Activated T-helper 2 cell treated with anti-CD3 and anti-CD28 coated beads, Interferon-gamma antibody, Interleukin-2, Interleukin-4, amounts not matched to agents 10 μg/mL and 5 μg/mL and 100 μg/mL, durations not matched to agents 14 hours and 24 hours and 36 hours (primary cell): ENCODE measurements at regions not wholly inside any gene's neighbourhood (a gene's known extent, or its start where the extent isn't known, plus 50 kb on each side); places are given as distances from the start of the nearest gene placed in this dataset.

Source experiments
- DNase-seq: peaks from one replicate; pipeline ENCODE4 v3.0.0; 2021; ENCODE audit warnings: low spot score
- H3K27ac Mint-ChIP-seq: one replicate; pipeline ENCODE4 v1.8.0; 2021; ENCODE audit warnings: mixed read lengths
- H3K27me3 Mint-ChIP-seq: one replicate; pipeline ENCODE4 v1.8.0; 2021; ENCODE audit warnings: low read depth, mixed read lengths
- H3K36me3 Mint-ChIP-seq: one replicate; pipeline ENCODE4 v1.8.0; 2021; ENCODE audit warnings: low read depth, mixed read lengths
- H3K4me1 Mint-ChIP-seq: one replicate; pipeline ENCODE4 v1.8.0; 2021; ENCODE audit warnings: low read depth, mixed read lengths
- H3K4me3 Mint-ChIP-seq: one replicate; pipeline ENCODE4 v1.8.0; 2021; ENCODE audit warnings: low read depth, mild to moderate bottlenecking, moderate library complexity, mixed read lengths
- H3K9me3 Mint-ChIP-seq: one replicate; pipeline ENCODE4 v1.8.0; 2021; ENCODE audit warnings: mixed read lengths
- intact Hi-C: fragments of 100-400 bp; cut with micrococcal nuclease; formaldehyde crosslinking; loops from one replicate; pipeline ENCODE4 v1.15.1; 2023

DNA sequence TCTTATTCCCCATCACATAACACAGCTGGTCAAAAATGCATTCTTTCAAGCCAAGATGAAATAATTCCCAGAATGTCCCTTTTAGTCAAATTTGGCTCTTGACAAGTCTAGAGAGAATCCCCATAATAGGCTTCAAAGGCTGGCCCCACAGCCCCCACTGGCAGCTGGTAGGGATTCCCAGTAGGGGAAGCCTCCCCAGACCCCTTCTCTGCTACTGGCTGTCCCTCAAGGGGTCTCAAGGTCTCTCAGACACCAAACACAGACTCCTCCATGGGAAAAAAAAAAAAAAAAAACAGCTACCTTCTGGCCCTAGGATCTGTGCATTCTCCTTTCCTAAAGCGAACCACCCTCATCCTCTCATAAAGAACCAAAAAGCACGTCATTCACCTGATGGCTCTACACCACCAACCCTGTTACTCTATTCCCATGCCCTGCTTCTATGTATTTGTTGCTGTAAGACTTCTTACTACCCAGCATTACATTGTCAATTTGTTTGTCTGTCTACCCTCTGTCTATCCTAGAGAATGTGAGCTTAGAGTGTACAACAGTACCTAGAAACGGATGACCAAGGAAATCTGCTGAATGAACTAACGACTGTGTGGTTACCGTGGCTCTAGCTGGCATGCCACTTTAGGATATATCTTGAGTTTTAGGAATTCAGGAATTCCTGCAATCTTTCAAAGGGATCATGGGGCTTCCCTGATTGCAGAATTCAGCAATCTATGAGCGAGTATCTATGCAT lies 164.1 kb upstream of the NSMCE3 start:
- no peaks in the 10 kb centered on the region for H3K4me1 Mint-ChIP-seq
- H3K36me3 Mint-ChIP-seq, result no peaks in the 10 kb centered on the region
- H3K27ac Mint-ChIP-seq, result no peak overlapping the region
- intact Hi-C loops, result no loop called here
- H3K9me3 Mint-ChIP-seq, result no peaks in the 10 kb centered on the region
- H3K27me3 Mint-ChIP-seq, result no peaks in the 10 kb centered on the region
- H3K4me3 Mint-ChIP-seq, result no peak overlapping the region
- DNase-seq, result no peak

- DNase-seq, result no peak
- H3K4me1 Mint-ChIP-seq, result no peaks in the 10 kb centered on the region
- H3K36me3 Mint-ChIP-seq, result no peaks in the 10 kb centered on the region
- no peak overlapping the region for H3K27ac Mint-ChIP-seq
- H3K9me3 Mint-ChIP-seq, result no peaks in the 10 kb centered on the region
- no peak overlapping the region for H3K4me3 Mint-ChIP-seq
- intact Hi-C loops, result no loop called here
- H3K27me3 Mint-ChIP-seq, result no peaks in the 10 kb centered on the region
These were observed 163.4 kb upstream of the NSMCE3 start for GRCh38 chr15:29433050-29433318.

GRCh38 chr15:29432191-29433049 lies 162.8 kb upstream of the NSMCE3 start:
- no peaks in the 10 kb centered on the region for H3K4me1 Mint-ChIP-seq
- DNase-seq, result no peak
- H3K4me3 Mint-ChIP-seq, result no peak overlapping the region
- H3K9me3 Mint-ChIP-seq, result no peaks in the 10 kb centered on the region
- H3K27me3 Mint-ChIP-seq, result no peaks in the 10 kb centered on the region
- H3K36me3 Mint-ChIP-seq, result no peaks in the 10 kb centered on the region
- H3K27ac Mint-ChIP-seq, result no peak overlapping the region
- intact Hi-C loops, result no loop called here

- Mint-ChIP-seq H3K27ac (no peak overlapping the region), H3K4me3 (no peak overlapping the region), H3K27me3 (no peaks in the 10 kb centered on the region), H3K9me3 (no peaks in the 10 kb centered on the region), H3K36me3 (no peaks in the 10 kb centered on the region), H3K4me1 (no peaks in the 10 kb centered on the region)
- no peak for DNase-seq
- intact Hi-C loops, result no loop called here
These were observed 161.2 kb upstream of the NSMCE3 start for GRCh38 chr15:29430831-29431230.

GRCh38 chr15:29430124-29430523 lies 160.5 kb upstream of the NSMCE3 start:
- intact Hi-C loops, result no loop called here
- no peaks in the 10 kb centered on the region for H3K36me3 Mint-ChIP-seq
- no peaks in the 10 kb centered on the region for H3K4me1 Mint-ChIP-seq
- no peak for DNase-seq
- H3K9me3 Mint-ChIP-seq, result no peaks in the 10 kb centered on the region
- no peak overlapping the region for H3K4me3 Mint-ChIP-seq
- no peaks in the 10 kb centered on the region for H3K27me3 Mint-ChIP-seq
- H3K27ac Mint-ChIP-seq, result no peak overlapping the region

DNA sequence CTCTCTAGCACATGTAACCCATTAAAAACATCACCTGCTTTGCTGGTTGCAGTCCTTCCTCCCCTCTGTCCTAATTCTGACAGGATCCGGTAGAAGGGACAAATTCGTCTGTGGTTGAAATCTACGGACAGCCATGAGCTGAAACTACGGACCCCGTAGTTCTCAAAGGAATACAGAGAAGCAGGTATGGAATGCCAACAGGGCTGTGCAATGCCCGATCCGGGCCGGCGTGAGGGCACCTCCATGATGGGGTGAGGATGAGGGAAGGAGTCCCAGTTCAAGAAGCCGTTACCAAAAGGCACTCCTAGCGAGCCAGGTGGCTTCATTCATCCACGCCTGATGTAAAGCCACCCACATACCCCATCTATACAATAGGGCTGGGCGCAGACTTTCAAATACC lies 160.0 kb upstream of the NSMCE3 start:
- intact Hi-C loops, result no loop called here
- no peak overlapping the region for H3K27ac Mint-ChIP-seq
- no peaks in the 10 kb centered on the region for H3K27me3 Mint-ChIP-seq
- no peaks in the 10 kb centered on the region for H3K9me3 Mint-ChIP-seq
- no peak for DNase-seq
- no peak overlapping the region for H3K4me3 Mint-ChIP-seq
- H3K4me1 Mint-ChIP-seq, result no peaks in the 10 kb centered on the region
- H3K36me3 Mint-ChIP-seq, result no peaks in the 10 kb centered on the region

GRCh38 chr15:29428925-29429573 lies 159.4 kb upstream of the NSMCE3 start:
- no peaks in the 10 kb centered on the region for H3K9me3 Mint-ChIP-seq
- no peaks in the 10 kb centered on the region for H3K36me3 Mint-ChIP-seq
- no peak for DNase-seq
- H3K4me3 Mint-ChIP-seq, result no peak overlapping the region
- no peaks in the 10 kb centered on the region for H3K4me1 Mint-ChIP-seq
- intact Hi-C loops, result no loop called here
- no peak overlapping the region for H3K27ac Mint-ChIP-seq
- no peaks in the 10 kb centered on the region for H3K27me3 Mint-ChIP-seq

DNA sequence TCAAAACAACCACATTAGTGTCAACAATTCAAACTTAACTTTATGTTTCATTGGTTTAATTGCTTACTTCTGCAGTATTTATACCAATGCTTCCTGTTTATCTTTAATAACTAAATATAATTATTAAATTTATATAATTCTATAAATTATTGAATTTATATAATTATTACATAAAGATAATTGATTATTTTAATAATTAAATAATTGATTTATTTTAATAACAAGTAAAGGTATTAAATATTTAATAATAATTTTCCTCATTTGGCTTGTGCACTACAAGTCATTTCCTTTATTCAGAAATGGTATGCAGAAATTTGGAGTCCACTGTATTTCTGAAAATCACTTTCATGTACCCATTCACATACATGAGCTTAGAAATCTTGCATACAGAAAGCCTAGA lies 156.2 kb upstream of the NSMCE3 start:
- H3K4me1 Mint-ChIP-seq, result no peaks in the 10 kb centered on the region
- H3K27me3 Mint-ChIP-seq, result no peaks in the 10 kb centered on the region
- H3K36me3 Mint-ChIP-seq, result no peaks in the 10 kb centered on the region
- H3K4me3 Mint-ChIP-seq, result no peak overlapping the region
- no peak overlapping the region for H3K27ac Mint-ChIP-seq
- intact Hi-C loops, result no loop called here
- DNase-seq, result no peak
- H3K9me3 Mint-ChIP-seq, result no peaks in the 10 kb centered on the region

DNA sequence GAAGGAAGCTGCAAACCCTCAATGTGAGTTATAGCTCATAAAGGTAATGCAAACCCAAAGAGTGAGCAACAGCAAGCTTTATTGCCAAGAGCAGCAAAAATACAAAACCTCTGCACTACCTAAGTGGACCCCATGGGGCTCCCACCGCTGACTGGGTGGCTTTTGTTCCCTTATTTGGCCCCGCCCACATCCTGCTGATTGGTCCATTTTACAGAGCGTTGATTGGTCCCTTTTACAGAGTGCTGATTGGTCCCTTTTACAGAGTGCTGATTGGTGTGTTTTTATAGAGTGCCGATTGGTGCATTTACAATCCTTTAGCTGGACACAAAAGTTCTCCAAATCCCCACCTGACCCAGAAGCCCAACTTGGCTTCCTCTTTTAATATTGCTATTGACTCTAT lies 154.5 kb upstream of the NSMCE3 start:
- Mint-ChIP-seq H3K4me3 (no peak overlapping the region), H3K27me3 (no peaks in the 10 kb centered on the region), H3K27ac (no peak overlapping the region), H3K36me3 (no peaks in the 10 kb centered on the region), H3K4me1 (no peaks in the 10 kb centered on the region), H3K9me3 (no peaks in the 10 kb centered on the region)
- DNase-seq, result no peak
- intact Hi-C loops, result no loop called here

DNA sequence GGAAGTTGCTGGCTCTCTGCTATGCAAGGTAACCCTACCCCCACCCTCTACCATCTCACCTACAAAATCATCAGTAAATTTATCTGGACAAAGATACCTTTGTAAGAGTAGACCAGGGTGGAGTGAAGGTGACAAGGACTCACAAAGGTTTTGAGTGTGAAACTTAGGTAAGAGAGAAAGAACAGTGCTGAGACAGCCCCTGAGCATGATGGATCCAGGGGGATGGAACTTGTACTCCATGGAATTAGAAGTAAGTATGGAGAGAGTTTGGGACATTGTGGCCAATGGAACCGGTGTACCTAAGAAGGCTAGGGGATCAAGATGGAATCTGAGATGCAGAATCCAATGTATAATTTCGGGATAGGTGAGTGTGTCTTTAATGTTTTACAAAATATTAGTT lies 153.0 kb upstream of the NSMCE3 start:
- Mint-ChIP-seq H3K27me3 (peaks cover 2% of the 10 kb centered on the region), H3K4me1 (no peaks in the 10 kb centered on the region), H3K9me3 (no peaks in the 10 kb centered on the region), H3K27ac (no peak overlapping the region), H3K4me3 (no peak overlapping the region), H3K36me3 (no peaks in the 10 kb centered on the region)
- intact Hi-C loops, result no loop called here
- DNase-seq, result no peak

DNA sequence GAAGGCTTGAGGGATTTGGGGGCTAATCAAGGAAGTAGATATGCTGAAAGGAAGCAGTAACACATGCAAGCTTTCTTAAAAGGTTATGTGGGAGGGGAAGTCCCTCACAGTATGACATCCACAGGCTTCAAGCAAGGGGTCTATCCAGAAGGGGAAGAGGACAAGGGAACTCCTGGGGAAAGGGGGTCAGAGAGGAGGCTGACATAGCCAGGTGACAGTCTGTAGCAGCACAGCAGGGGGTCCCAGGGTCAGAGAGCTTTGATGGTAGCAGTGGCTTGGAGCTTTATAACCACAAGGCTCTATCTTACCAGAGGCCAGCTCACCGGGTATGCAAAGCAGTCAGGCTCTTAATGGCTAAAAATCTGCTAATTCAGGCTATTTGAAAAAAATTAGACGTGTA lies 150.6 kb upstream of the NSMCE3 start:
- no peaks in the 10 kb centered on the region for H3K4me1 Mint-ChIP-seq
- peaks cover 2% of the 10 kb centered on the region for H3K27me3 Mint-ChIP-seq
- H3K27ac Mint-ChIP-seq, result no peak overlapping the region
- H3K9me3 Mint-ChIP-seq, result no peaks in the 10 kb centered on the region
- intact Hi-C loops, result no loop called here
- H3K4me3 Mint-ChIP-seq, result no peak overlapping the region
- no peaks in the 10 kb centered on the region for H3K36me3 Mint-ChIP-seq
- no peak for DNase-seq

DNA sequence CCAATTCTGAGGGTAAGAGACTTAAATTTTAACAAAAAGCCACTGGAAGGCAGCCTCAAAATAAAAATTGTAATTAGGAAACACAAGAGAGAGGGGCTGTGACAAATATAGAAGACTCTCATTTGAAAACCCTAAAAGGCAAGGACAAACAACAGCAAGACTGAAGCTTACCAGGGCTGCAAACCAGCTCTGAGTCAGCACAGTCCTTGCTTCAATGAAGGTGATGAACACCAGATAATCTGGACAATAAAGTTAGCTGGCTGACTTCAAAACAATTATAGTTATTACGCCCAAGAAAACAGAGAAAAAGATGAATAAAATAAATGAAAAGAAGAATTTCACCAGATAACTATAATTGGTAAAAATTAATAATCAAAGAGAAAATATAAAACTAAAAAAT lies 149.3 kb upstream of the NSMCE3 start:
- Mint-ChIP-seq H3K4me3 (no peak overlapping the region), H3K4me1 (no peaks in the 10 kb centered on the region), H3K36me3 (no peaks in the 10 kb centered on the region), H3K27me3 (peaks cover 3% of the 10 kb centered on the region), H3K27ac (no peak overlapping the region), H3K9me3 (no peaks in the 10 kb centered on the region)
- intact Hi-C loops, result no loop called here
- no peak for DNase-seq

GRCh38 chr15:29418178-29418577 lies 148.6 kb upstream of the NSMCE3 start:
- DNase-seq, result no peak
- no peak overlapping the region for H3K4me3 Mint-ChIP-seq
- H3K36me3 Mint-ChIP-seq, result no peaks in the 10 kb centered on the region
- H3K27ac Mint-ChIP-seq, result no peak overlapping the region
- intact Hi-C loops, result no loop called here
- no peaks in the 10 kb centered on the region for H3K9me3 Mint-ChIP-seq
- no peaks in the 10 kb centered on the region for H3K4me1 Mint-ChIP-seq
- H3K27me3 Mint-ChIP-seq, result peaks cover 3% of the 10 kb centered on the region
